ENCODE measurements at regions not wholly inside any gene's neighbourhood (a gene's known extent, or its start where the extent isn't known, plus 50 kb on each side); places are given as distances from the start of the nearest gene placed in this dataset.

- DNase-seq: peak; percentile 48
Measured at GRCh38 chr4:107148904-107149303, 112.8 kb upstream of the DKK2 start.

- no peak for DNase-seq
Measured at GRCh38 chr4:107147873-107148272, 111.8 kb upstream of the DKK2 start.

- DNase-seq: no peak
Measured at GRCh38 chr4:107138433-107138832, 102.3 kb upstream of the DKK2 start.

GRCh38 chr4:107133965-107134653 is 98.0 kb upstream of the DKK2 start:
- no peak for DNase-seq

- DNase-seq: no peak
Measured at GRCh38 chr4:107131295-107131694, 95.2 kb upstream of the DKK2 start.

- no peak for DNase-seq
Measured at GRCh38 chr4:107130157-107130556, 94.0 kb upstream of the DKK2 start.

- DNase-seq: no peak
Measured at GRCh38 chr4:107129611-107130010, 93.5 kb upstream of the DKK2 start.

- no peak for DNase-seq
Measured at GRCh38 chr4:107129076-107129475, 93.0 kb upstream of the DKK2 start.

GRCh38 chr4:107128116-107128515 is 92.0 kb upstream of the DKK2 start:
- no peak for DNase-seq

- DNase-seq: no peak
Measured at GRCh38 chr4:107125496-107125895, 89.4 kb upstream of the DKK2 start.

- no peak for DNase-seq
Measured at GRCh38 chr4:107122736-107123135, 86.6 kb upstream of the DKK2 start.

- no peak for DNase-seq
Measured at GRCh38 chr4:107120661-107121060, 84.5 kb upstream of the DKK2 start.

- DNase-seq: no peak
Measured at GRCh38 chr4:107117726-107118125, 81.6 kb upstream of the DKK2 start.

GRCh38 chr4:107115185-107115847 is 79.2 kb upstream of the DKK2 start:
- no peak for DNase-seq

- DNase-seq: no peak
Measured at GRCh38 chr4:107114059-107114458, 77.9 kb upstream of the DKK2 start.

GRCh38 chr4:107098401-107098800 is 62.3 kb upstream of the DKK2 start:
- no peak for DNase-seq

GRCh38 chr4:107094976-107095375 is 58.9 kb upstream of the DKK2 start:
- DNase-seq: no peak

GRCh38 chr4:107094332-107094731 is 58.2 kb upstream of the DKK2 start:
- no peak for DNase-seq
